Left cardiac atrium (tissue), 4 donors: ENCODE measurements at regions not wholly inside any gene's neighbourhood (a gene's known extent, or its start where the extent isn't known, plus 50 kb on each side); places are given as distances from the start of the nearest gene placed in this dataset.

ENCODE experiments used
- ATAC-seq, 2 donors: fragments of 200-7000 bp; cut with Tn5 transposase; one replicate each; pipeline ENCODE4 v1.9.1; 2020; ENCODE audit warnings: mild to moderate bottlenecking in 2 of 2, moderate library complexity in 2 of 2
- DNase-seq: peaks from one replicate; pipeline ENCODE4 v3.0.0-alpha.2; 2020
- intact Hi-C, 2 donors: fragments of 100-400 bp; cut with DNase I; formaldehyde crosslinking; loops; one replicate each; pipeline versions ENCODE4 v1.14.1 to v1.15.1; 2022 to 2023
- donor health status: DM: no; HTN: yes; CAD: no.
- donor health status: DM: no; HTN: yes; CAD: no; lungs with severe emphysema.
- donor health status: DM: yes; HTN: yes; CAD: no.
- donor health status: Dilated cardiomyopathy.

DNA sequence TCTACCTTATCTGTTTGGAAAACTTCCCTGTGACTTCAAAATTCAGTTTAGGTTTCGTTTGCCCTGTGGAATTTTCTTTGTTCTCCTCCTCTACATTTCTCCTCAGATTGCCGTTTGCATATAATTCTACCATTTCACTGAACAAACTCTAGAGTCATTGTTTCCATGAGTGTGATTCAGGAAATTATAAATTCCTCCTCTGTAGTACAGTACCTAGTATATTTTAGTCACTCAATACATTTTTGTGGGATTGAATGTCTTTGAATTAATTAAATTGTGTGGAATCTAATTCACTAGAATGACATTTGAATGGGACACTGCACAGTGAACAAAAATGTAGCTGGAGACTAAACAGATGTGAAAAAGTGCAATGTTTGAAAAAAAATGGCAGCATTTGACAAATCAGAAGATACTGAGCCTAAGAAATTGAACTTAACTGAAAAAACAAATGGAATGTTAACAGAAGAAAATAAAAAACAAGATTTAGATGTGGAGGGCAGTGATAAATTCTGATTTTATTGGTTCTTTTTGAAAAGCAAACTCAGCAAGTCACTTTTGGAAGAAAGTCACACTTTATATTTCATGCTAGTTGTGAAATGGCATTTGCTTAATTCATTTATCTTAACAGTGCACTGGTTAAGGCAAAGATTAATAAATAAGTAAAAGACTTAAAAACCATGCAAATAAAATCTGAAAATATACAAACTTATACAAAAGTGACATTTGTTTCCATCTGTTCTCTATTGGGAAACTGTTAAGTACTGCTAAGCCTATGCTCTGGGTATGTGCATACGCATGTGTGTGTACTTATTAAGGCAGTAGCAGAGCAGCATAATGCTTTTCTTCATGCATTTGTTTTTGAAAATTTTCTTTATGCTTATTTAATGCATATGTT lies 512.3 kb downstream of the FAT4 start:
- DNase-seq (no peak), ATAC-seq (no peak)
- intact Hi-C loops = no loop called here

DNA sequence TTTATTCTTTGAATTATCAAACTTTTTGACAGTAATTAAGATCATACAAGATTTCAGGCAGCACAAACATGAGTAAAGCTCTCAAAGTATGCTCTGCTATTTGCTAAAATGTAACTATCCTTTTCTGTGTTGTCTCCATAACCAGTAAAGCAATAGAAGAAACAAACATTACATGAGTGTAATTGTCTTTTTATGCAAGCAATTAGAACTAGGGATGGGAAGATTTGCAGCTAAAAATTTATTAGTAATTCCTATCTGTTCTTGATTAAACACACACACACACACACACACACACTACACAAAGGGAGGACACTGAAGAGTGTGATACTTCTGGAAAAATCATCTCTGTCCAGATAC lies 512.9 kb downstream of the FAT4 start:
- intact Hi-C loops = no loop called here
- ATAC-seq = no peak
- DNase-seq = no peak

DNA sequence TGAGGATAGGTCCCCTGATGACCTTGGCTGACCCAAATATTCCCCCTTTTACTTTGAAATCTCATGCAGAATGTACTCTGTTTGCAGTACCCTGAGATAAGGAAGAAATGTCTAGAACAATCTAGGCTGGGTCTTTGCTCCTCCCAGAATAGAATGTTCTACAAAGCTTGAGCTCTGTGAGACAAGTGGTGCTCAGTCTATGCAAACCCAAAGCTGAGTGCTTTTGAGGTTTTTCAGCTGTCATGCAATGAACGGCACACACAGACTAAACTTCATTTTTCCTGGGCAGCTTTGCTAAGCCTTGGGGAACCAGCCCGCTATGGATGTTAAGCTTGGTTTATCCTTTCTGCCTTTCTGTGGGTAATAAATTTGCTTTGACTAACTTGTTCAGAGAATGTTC lies 513.6 kb downstream of the FAT4 start:
- intact Hi-C loops = no loop called here
- no peak for DNase-seq
- ATAC-seq = no peak

DNA sequence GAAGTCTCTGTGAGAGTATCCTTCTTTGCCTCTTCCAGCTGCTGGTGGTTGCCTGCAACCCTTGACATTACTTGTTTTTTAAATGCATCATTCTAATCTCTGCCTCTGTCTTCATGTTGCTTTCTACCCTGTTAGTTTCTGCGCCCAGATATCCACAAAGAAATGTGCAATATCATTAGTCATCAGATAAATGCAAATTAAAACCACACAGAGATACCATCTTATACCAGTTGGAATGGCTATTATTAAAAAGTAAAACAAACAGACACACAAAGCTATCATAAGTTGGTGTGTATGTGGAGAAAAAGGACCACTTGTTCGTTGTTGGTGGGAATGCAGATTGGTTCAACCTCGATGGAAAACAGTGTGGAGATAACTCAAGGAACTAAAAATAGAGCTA lies 517.4 kb downstream of the FAT4 start:
- ATAC-seq (no peak), DNase-seq (no peak)
- intact Hi-C loops = no loop called here

DNA sequence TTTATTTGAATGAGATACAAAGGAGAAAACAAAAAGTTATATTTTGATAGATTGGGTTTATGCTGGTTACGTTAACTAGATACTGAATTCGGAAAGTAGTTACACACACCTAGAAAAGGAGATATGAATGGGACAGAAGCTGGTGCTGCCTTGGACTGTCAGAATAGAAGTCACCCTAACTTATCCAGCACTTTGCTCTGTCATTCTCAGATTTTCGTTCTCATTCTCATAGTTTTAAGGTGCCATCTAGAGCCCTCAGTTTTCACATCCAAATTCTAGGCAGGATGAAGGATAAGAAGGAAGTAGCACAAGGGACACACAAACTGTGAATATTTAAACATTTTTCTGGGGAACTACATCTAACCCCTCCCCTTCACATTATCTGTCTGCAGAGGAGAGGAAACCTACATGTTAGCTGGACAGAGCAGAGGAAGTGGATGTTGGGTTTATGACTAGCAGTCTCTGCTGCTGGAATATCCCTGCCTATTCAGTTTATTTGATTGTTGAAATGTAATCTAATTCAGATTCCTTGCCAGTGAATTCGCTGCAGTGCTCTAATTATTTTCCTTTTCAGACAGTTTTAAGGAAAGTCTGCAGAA lies 521.9 kb downstream of the FAT4 start:
- intact Hi-C loops = no loop called here
- no peak for DNase-seq
- no peak for ATAC-seq

DNA sequence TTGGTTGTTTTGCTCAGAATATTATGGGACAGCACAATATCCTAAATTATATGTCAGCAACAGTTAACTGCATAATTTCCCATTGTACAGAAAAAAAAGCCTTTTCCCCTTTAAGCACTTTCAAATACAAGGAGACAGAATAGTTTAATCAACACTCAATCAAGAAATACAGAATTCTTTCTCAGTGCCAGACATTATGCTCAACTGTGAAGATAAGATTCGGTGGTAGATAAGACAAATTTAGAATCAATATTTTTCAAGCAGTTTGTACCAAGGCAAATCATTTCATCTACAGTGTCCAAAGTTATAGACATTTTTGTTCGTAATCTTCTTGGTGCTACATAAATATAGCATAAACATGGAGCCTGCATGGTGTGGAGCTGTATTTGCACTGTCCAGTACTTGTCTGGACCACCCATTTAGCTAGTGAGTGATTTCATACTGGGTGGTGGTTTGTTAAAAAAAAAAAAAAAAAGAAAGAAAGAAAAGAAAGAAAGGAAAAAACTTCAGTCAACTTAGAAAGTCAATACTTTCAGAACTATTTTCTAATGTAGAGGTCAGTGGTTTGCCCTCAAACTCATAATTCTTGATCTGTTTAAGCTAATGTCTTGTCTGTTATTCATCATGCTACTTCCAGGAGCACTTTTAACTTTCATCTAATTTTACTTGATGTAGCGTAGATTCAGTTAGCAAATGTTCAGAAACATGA lies 522.9 kb downstream of the FAT4 start:
- DNase-seq (no peak), ATAC-seq (no peak)
- intact Hi-C loops = no loop called here

DNA sequence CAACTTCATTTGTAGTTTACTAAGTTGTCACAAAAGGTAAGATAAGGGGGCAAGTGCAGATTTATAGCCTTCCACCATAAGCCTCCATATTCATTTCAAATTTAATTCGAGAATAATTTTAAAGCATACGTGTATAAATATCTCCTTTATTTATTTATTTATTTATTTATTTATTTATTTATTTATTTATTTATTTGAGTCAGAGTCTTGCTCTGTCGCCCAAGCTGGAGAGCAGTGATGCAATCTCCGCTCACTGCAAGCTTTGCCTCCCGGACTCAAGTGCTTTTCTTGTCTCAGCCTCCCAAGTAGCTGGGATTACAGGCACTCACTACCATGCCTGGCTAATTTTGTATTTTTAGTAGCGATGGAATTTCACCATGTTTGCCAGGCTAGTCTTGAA lies 523.4 kb downstream of the FAT4 start:
- DNase-seq (no peak), ATAC-seq (no peak)
- intact Hi-C loops = no loop called here

DNA sequence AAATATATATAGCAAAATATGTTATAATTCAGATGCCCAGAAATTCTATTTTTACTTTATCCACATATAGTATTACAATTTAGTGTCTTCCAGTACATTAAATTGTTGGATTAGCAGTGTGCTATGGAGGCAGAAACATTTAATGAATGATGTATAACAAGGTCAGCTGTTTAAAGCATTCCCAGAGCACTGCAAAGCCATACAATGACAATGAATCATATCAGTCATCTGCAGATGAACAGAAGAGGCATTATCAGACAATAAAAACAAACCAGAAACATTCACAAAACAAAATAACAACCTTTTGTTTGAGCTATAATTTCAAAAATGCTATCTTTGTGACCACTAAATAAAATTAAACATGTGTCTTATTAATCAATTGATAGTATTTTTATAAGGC lies 524.2 kb downstream of the FAT4 start:
- ATAC-seq = no peak
- intact Hi-C loops = no loop called here
- no peak for DNase-seq

DNA sequence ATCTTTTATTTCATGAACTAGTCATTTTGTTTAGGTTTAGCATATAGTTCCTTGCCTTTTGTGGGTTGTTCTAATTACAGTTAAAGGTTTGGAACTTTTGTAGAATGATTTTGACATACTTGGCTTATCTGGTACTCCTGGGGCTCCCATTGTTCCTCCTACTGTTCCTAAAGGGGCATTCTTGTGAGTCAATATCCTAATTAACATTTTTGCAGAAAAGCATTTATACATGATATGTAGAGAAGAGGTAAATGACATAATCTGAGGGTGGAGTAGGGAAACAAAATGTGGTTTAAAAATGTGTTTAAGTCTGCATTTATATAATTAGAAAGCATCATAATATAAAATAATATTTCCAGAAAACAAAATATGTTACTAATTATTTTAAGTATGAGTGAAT lies 529.2 kb downstream of the FAT4 start:
- ATAC-seq (no peak), DNase-seq (no peak)
- intact Hi-C loops = no loop called here

DNA sequence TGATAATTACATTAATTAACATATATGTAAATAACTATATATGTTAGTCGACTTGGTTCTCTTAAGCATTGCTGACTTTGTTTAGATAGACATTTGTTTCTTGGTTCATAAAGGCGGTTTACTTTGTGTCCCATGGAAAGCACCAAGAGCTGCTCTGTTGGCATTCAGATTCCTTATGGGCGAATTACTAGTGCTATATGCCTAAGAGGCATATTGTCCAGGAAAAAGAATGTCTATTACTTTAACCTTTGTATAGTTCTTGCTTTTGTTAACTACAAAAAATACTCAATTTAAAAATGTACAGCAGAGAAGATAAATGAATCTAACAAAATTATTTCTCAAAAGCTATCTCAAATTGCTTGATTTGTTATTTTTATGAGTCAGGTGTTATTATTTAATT lies 532.8 kb downstream of the FAT4 start:
- no peak for DNase-seq
- ATAC-seq = no peak
- intact Hi-C loops = no loop called here

DNA sequence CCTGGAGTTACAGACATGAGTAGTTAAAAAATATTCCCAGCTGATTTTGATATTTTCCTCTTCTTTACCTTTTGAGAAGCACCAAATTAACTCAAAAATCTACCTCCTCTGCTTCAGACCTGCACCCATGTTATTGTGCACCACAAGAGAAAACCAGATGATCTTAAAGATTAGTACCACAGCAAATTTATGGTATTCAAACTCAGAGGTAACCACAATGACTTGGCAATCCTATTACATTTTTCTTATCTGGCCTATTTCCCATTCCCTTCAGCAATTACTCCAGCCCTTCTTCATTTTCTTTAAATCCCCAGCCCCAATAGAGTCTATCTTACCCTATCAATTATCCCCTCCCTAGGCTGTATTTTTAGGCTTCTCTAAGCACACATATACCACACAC lies 535.1 kb downstream of the FAT4 start:
- intact Hi-C loops = no loop called here
- DNase-seq = no peak

DNA sequence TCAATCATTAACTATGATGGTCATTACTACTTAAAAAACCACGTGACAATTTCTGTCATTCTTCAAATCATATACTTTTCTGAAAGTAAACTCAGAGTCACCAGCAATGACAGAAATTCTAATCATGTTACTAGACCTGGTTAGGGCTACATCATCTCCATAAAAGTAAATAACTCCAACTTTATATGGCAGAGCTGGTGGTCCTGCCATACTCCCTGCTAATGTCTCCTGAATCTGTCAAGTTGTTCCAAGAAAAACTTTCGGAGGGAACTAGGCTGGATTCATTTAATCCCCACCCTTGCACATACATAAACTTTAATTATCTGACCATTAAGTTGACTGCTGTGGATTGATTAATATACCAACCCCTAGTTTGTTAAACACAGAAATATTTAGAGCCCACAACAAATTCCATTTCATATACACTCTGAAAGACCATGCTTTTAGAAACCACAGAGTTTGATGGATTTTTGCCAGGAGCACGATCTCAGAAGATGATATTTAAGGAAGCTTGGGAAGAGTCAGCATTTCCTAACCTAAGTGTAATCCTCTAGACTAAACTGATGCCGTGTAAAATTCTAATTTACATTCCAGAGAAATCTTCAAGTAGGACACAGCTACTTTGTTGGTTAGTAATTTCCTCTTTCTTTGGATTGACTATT lies 577.0 kb downstream of the FAT4 start:
- DNase-seq (no peak), ATAC-seq (no peak)
- intact Hi-C loops = no loop called here

More for the DNA sequence above, 535.1 kb downstream of the FAT4 start:
- no peak for ATAC-seq

DNA sequence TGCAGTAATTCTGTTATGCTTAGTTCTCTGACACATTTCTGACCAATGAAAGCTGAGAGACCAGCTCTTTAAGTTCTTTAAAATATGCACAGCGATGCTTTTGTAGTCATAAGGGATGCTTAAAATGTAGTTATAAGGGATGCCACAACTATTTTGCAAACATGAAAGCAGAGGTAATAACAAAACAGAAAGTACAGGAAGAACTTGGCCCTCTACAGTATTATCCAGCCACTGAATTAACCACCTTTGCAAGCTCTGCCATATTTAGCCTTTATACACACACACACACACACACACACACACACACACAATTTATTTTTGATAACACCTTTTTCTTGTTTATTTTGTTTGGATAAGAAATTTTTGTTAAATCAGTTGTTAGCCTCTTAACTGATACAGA lies 590.0 kb downstream of the FAT4 start:
- DNase-seq (no peak), ATAC-seq (no peak)

DNA sequence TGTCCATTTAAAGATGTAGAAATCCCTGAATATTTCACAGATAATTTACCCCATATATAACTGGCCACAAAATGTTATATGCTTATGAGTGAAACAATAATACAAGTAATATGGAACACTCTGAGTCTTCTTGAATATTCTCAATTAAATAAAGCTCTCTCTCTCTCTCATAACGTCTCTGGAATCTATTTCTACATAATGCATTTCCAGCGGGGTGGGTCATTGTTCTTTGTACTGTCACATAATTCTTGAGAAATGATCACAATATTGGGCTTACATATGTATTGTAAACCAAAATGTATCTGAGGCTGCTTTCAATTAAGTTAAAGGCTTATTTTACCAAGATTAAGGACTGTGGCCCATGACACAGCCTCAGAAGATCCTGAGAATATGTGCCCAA lies 596.3 kb downstream of the FAT4 start:
- ATAC-seq = no peak
- intact Hi-C loops = no loop called here
- no peak for DNase-seq

More for the DNA sequence above, 590.0 kb downstream of the FAT4 start:
- intact Hi-C loops = no loop called here

DNA sequence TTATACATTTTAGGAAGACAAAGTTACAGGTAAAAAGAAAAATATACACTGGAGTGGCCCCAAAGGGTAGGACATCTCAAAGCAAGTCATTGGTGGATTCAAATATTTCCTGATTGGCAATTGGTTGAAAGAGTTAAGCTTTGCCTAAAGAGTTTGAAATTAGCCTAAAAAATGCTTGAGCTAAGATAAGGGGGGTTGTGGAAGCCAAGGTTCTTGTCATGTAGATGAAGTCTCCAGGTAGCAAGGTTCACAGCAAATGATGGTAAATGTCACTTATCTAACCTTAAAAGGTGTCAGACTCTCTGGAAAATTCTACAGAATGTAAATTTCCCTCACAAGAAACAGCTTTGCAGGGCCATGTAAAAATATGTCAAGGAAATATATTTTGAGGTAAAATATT lies 596.7 kb downstream of the FAT4 start:
- no peak for DNase-seq
- intact Hi-C loops = no loop called here

DNA sequence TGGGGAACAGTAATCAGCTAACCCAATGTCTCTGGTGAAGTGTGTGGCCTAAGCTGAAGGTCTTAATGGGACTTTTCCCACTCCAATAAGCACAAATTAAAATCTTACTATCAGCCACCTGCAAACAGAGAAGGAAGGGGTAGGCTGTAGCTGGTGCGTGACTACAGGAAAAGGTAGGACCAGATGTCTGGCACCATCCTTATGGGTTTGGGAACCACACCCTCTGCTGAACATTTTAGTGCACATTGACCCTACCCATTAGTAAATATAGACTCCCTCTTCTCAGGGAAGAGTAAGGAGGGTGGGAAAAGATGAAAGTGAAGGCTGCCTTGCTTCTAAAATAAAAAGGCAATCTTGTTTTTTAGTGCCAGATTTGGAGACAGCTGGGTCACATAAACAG lies 602.8 kb downstream of the FAT4 start:
- intact Hi-C loops = no loop called here
- no peak for ATAC-seq
- no peak for DNase-seq

More for the DNA sequence above, 596.7 kb downstream of the FAT4 start:
- ATAC-seq = no peak

DNA sequence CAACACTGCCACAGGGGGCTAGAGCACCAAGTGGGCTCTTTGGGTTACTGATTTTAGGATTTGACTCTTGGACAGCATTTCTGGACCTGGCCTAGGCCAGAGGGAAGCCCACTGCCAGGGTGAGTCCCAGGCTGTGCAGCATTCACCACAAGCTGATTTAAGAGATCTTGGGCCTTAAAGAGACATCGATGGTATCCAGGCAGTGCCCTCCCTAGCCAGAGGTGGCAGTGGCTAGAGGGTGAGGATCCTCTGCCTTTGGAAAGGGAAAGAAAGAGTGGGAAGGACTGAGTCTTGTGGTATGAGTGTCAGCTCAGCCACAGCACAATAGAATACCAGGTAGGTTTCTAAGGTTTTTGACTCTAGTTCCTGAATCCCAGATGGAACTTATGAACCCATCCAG lies 613.9 kb downstream of the FAT4 start:
- intact Hi-C loops = no loop called here
- ATAC-seq (no peak), DNase-seq (no peak)

DNA sequence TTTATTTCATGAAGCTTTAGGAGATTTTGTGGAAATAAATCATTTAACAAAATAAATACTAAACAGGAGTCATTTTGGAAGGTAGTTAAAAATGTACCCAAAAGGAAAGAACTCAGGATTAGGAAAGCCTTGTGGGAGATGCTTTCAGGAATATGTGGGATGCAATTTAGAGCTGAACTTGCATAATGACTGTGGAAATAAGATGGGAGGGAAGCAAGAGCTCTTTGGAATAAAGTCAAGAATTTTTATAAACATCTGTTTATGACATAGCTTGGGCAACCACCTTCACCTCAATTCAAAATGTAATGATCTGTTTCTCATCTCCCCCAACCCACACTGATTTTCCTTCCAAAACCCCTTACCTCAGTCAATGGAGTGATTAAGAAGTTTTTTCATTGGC lies 623.8 kb downstream of the FAT4 start:
- no peak for DNase-seq
- intact Hi-C loops = no loop called here
- ATAC-seq = no peak

DNA sequence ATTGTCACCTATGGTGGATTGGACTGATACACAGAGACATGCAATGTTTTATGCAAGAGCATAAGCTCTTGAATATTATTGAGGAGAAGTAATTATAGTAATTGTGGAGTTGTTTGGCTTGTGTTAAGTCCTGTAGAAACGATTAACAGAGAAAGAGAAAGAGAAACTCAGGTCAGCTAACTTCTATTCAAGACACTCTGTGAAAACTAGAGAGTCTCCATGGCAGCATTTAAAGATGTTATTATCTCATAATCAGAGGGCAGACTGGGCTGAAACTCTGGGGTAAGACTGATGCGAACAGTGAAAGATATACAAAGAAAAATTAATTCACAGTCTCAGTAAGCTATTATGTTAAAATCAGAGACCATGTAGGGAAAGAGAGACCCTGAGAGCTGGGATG lies 625.7 kb downstream of the FAT4 start:
- intact Hi-C loops = no loop called here
- DNase-seq = no peak
- ATAC-seq = no peak

DNA sequence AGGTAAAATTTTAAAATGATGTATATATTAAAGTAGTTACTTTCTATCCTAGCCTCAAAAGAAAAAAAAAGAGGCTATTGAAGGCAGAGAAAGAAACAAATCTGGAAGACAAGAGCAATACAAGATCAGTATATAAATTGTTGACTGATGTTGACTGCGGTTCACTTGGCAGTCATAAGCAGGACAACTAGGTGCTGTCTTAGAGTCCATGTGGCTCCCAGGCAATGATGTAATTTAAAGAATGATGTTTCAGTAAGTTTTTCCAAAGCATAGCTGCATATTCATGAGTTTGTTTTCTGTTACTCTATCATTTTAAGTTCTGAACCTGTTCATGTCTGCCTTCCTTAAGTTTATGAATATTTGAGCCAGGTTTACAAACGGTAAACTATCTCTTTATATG lies 630.2 kb downstream of the FAT4 start:
- intact Hi-C loops = no loop called here
- DNase-seq (no peak), ATAC-seq (no peak)
